Ascending aorta (tissue), 2 donors: ENCODE measurements at regions not wholly inside any gene's neighbourhood (a gene's known extent, or its start where the extent isn't known, plus 50 kb on each side); places are given as distances from the start of the nearest gene placed in this dataset.

ENCODE experiments used
- DNase-seq, 2 donors: peaks; one replicate each; pipeline ENCODE4 v3.0.0-alpha.2; 2019; ENCODE audit warnings: low spot score in 2 of 2
- H3K27ac ChIP-seq, 2 donors: fragments of 200-600 bp; sonication (generic); one replicate each; pipeline ENCODE4 v1.5.1; 2016 to 2017; ENCODE audit warnings: mild to moderate bottlenecking in 1 of 2
- H3K27me3 ChIP-seq: fragments of 200-600 bp; sonication (generic); one replicate; pipeline ENCODE4 v1.5.1; 2017
- H3K36me3 ChIP-seq, 2 donors: fragments of 200-600 bp; sonication (generic); one replicate each; pipeline ENCODE4 v1.5.1; 2016
- H3K4me1 ChIP-seq, 2 donors: fragments of 200-600 bp; sonication (generic); one replicate each; pipeline ENCODE4 v1.5.1; 2016 to 2017; ENCODE audit warnings: mild to moderate bottlenecking in 1 of 2
- H3K4me3 ChIP-seq, 2 donors: fragments of 200-600 bp; sonication (generic); one replicate each; pipeline ENCODE4 v1.5.1; 2016 to 2017; ENCODE audit warnings: mild to moderate bottlenecking in 1 of 2
- H3K9me3 ChIP-seq, 2 donors: fragments of 200-600 bp; sonication (generic); one replicate each; pipeline ENCODE4 v1.5.1; 2016
- CTCF ChIP-seq, 3 experiments: fragments of 200-600 bp in 2 of 3; fragments of 450-650 bp in 1 of 3; sonication (generic) in 2 of 3; IDR thresholded peaks; one replicate each; pipeline ENCODE4 v1.5.1; 2016 to 2019; ENCODE audit warnings: antibody characterized with exemption in 3 of 3, mild to moderate bottlenecking in 1 of 3, moderate library complexity in 1 of 3
- intact Hi-C: fragments of 100-400 bp; cut with DNase I; formaldehyde crosslinking; loops from one replicate; pipeline ENCODE4 v1.15.1; 2023

GRCh38 chr20:62527781-62528180 is 52.0 kb upstream of the GATA5 start:
- Histone ChIP-seq H3K36me3 (no peaks in the 10 kb centered on the region), H3K27me3 (no peaks in the 10 kb centered on the region), H3K4me3 (no peak overlapping the region), H3K9me3 (no peaks in the 10 kb centered on the region), H3K27ac (no peak overlapping the region), H3K4me1 (no peaks in the 10 kb centered on the region)
- DNase-seq = no peak
- TF ChIP-seq CTCF (IDR thresholded peaks at IDR 0.05) = no peak
- intact Hi-C loops = no loop called here

GRCh38 chr20:62528983-62529891 is 53.4 kb upstream of the GATA5 start:
- Histone ChIP-seq H3K27ac (no peak overlapping the region), H3K4me3 (no peak overlapping the region), H3K27me3 (no peaks in the 10 kb centered on the region), H3K9me3 (no peaks in the 10 kb centered on the region), H3K36me3 (no peaks in the 10 kb centered on the region), H3K4me1 (no peaks in the 10 kb centered on the region)
- no peak for DNase-seq
- intact Hi-C loops = no loop called here
- no peak for TF ChIP-seq CTCF (IDR thresholded peaks at IDR 0.05)

- Histone ChIP-seq H3K9me3 (no peaks in the 10 kb centered on the region), H3K4me3 (no peak overlapping the region), H3K4me1 (no peaks in the 10 kb centered on the region), H3K36me3 (no peaks in the 10 kb centered on the region), H3K27ac (no peak overlapping the region), H3K27me3 (no peaks in the 10 kb centered on the region)
- intact Hi-C loops = no loop called here
- no peak for DNase-seq
- no peak for TF ChIP-seq CTCF (IDR thresholded peaks at IDR 0.05)
Measured at GRCh38 chr20:62529896-62530642, 54.3 kb upstream of the GATA5 start.

- Histone ChIP-seq H3K4me3 (no peak overlapping the region), H3K9me3 (no peaks in the 10 kb centered on the region), H3K4me1 (no peaks in the 10 kb centered on the region), H3K36me3 (no peaks in the 10 kb centered on the region), H3K27me3 (no peaks in the 10 kb centered on the region), H3K27ac (no peak overlapping the region)
- TF ChIP-seq CTCF (IDR thresholded peaks at IDR 0.05) = no peak
- no peak for DNase-seq
- intact Hi-C loops = no loop called here
Measured at GRCh38 chr20:62530643-62531032, 54.8 kb upstream of the GATA5 start.

GRCh38 chr20:62531046-62531838 is 55.4 kb upstream of the GATA5 start:
- H3K27me3 ChIP-seq = no peaks in the 10 kb centered on the region
- no peak for DNase-seq
- no peaks in the 10 kb centered on the region for H3K36me3 ChIP-seq
- no peak overlapping the region for H3K4me3 ChIP-seq
- no peaks in the 10 kb centered on the region for H3K4me1 ChIP-seq
- no peak overlapping the region for H3K27ac ChIP-seq
- no peak for TF ChIP-seq CTCF (IDR thresholded peaks at IDR 0.05)
- intact Hi-C loops = no loop called here
- H3K9me3 ChIP-seq = no peaks in the 10 kb centered on the region
